ENCODE measurements at regions not wholly inside any gene's neighbourhood (a gene's known extent, or its start where the extent isn't known, plus 50 kb on each side); places are given as distances from the start of the nearest gene placed in this dataset.

GRCh38 chr5:173741729-173742431 lies 125.4 kb upstream of the BOD1 start:
- no peak for DNase-seq (ENCODE audit: low read depth in 3 of 3)

- DNase-seq (ENCODE audit: low read depth in 3 of 3) = no peak
Measured at GRCh38 chr5:173742432-173742816, 126.0 kb upstream of the BOD1 start.

- no peak for DNase-seq (ENCODE audit: low read depth in 3 of 3)
Measured at GRCh38 chr5:173743641-173744343, 127.3 kb upstream of the BOD1 start.

GRCh38 chr5:173744551-173744950 lies 128.1 kb upstream of the BOD1 start:
- DNase-seq (ENCODE audit: low read depth in 3 of 3) = no peak

- DNase-seq (ENCODE audit: low read depth in 3 of 3) = no peak
Measured at GRCh38 chr5:173745123-173745522, 128.7 kb upstream of the BOD1 start.

- no peak for DNase-seq (ENCODE audit: low read depth in 3 of 3)
Measured at GRCh38 chr5:173745557-173745956, 129.1 kb upstream of the BOD1 start.

GRCh38 chr5:173746047-173746646 lies 129.7 kb upstream of the BOD1 start:
- DNase-seq (ENCODE audit: low read depth in 3 of 3) = no peak

GRCh38 chr5:173747876-173748275 lies 131.4 kb upstream of the BOD1 start:
- DNase-seq (ENCODE audit: low read depth in 3 of 3) = no peak

GRCh38 chr5:173750538-173751265 lies 134.3 kb upstream of the BOD1 start:
- DNase-seq (ENCODE audit: low read depth in 3 of 3) = no peak

GRCh38 chr5:173751266-173751600 lies 134.8 kb upstream of the BOD1 start:
- DNase-seq (ENCODE audit: low read depth in 3 of 3) = no peak

GRCh38 chr5:173752653-173753052 lies 135.5 kb upstream of the CPEB4 start:
- no peak for DNase-seq (ENCODE audit: low read depth in 3 of 3)

GRCh38 chr5:173753307-173754168 lies 134.6 kb upstream of the CPEB4 start:
- DNase-seq (ENCODE audit: low read depth in 3 of 3) = no peak

- DNase-seq (ENCODE audit: low read depth in 3 of 3) = no peak
Measured at GRCh38 chr5:173755319-173755718, 132.8 kb upstream of the CPEB4 start.

- DNase-seq (ENCODE audit: low read depth in 3 of 3) = no peak
Measured at GRCh38 chr5:173757403-173758209, 130.5 kb upstream of the CPEB4 start.

- DNase-seq (ENCODE audit: low read depth in 3 of 3) = no peak
Measured at GRCh38 chr5:173758676-173759075, 129.5 kb upstream of the CPEB4 start.

GRCh38 chr5:173759691-173760090 lies 128.5 kb upstream of the CPEB4 start:
- no peak for DNase-seq (ENCODE audit: low read depth in 3 of 3)

- DNase-seq (ENCODE audit: low read depth in 3 of 3) = no peak
Measured at GRCh38 chr5:173760461-173761177, 127.5 kb upstream of the CPEB4 start.

- no peak for DNase-seq (ENCODE audit: low read depth in 3 of 3)
Measured at GRCh38 chr5:173761178-173761513, 127.0 kb upstream of the CPEB4 start.

- no peak for DNase-seq (ENCODE audit: low read depth in 3 of 3)
Measured at GRCh38 chr5:173762045-173762444, 126.1 kb upstream of the CPEB4 start.

- DNase-seq (ENCODE audit: low read depth in 3 of 3) = no peak
Measured at GRCh38 chr5:173762930-173763329, 125.2 kb upstream of the CPEB4 start.

All from stimulated activated CD4-positive, alpha-beta T cell treated with anti-CD3 and anti-CD28 coated beads, TNF-alpha, amount 100 ng/mL, for 24 hours (primary cell).